NCI-H1105 treated with DMSO at 0.1 percent for 48 hours (cell line): ENCODE measurements at regions not wholly inside any gene's neighbourhood (a gene's known extent, or its start where the extent isn't known, plus 50 kb on each side); places are given as distances from the start of the nearest gene placed in this dataset.

Source experiments
- DNase-seq: peaks from one replicate; lab custom pipeline; 2025; lab: John Stamatoyannopoulos, UW

DNA sequence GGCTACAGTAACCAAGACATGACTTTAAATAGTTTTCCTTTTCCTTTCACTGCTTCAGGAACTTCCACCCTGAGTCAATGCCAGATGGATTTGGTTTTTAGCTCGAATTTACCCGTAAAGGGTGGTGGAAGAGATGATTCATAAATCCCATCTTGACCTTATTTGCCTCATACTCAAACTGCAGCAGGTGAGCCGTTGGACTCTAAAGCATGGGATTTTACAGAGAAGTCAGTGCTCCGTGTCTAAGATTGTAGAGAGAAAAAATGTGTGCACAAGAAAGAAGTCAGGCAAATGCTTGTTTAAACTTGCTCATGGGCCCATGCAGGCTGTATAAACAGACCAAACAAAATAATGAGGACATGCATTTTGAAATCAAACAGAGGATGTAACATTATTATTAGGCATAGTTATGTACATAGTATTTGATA, 369.7 kb upstream of the TRIB2 start:
- DNase-seq = no peak

DNA sequence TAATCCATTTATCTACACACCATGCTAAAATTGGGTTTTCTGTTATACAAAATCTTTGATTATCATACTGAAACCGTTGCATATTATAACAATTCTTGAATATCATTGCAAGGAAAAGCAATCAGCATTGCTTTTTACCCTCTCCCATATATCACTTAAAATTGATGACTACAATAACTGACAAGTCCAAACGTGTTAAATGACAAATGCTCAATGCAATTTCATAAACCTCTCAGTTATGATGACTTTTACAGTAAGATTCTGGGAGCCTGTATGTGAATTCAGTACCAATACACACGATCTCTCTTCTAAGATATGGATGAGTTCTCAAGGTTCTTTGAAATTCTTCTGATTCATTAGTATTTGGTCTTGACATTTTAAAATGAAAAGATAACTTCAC, 368.5 kb upstream of the TRIB2 start:
- DNase-seq = no peak

DNA sequence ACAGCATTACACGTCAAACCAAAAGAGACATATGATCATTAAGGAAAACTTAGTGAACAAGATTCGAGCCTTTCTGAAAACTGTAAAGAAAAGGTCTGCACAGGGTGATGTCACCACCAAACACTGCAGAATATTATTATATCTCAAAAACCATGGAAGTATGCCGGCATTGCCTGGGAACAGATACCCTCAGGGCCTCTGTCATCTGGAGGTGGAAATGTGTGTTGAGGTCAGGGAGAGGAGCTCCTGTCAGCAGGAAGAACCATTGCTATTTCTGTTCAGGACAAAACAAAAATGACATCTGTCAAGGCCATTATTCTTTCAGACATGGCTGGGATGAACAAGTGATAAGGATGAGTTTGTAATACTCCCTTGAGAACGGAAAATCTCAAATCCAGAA, 365.9 kb upstream of the TRIB2 start:
- no peak for DNase-seq

DNA sequence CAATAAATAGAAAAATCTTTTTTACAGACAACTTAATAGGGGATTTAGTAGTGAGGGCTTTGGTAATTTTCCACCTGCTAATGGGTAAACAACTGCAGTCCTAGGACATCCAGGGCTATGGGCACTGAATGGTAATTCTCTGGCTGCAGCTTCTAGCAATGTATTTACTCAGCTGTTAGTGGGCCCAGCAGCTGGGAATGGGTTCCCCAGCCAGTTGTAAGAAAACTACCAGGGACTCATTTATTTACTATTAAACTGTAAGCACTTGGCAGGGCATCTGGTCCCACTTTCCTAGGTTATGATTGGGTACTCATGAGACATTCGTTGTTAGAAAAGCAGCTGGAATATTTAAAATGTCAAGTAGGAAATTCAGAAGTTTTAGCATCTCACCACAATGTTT, 363.8 kb upstream of the TRIB2 start:
- DNase-seq = peak; percentile 89

DNA sequence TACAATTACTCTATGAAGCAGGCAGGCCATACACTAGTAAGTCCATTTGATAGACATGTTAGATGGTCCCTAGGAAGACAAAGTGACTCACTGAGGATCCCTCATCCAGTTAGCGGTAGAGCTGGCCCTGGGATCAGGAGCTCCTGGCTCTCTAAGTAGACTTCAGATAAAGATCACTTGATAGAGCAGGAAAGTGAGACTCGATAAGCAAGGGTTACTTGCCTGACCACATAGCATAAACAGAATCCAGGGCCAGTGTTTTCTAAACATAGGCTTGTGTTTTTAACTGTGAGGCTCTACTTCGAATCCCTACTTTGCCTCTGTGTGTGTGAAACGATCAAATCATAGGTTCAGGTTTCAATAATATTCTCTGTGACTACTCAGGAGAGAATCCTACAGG, 355.2 kb upstream of the TRIB2 start:
- DNase-seq = no peak

DNA sequence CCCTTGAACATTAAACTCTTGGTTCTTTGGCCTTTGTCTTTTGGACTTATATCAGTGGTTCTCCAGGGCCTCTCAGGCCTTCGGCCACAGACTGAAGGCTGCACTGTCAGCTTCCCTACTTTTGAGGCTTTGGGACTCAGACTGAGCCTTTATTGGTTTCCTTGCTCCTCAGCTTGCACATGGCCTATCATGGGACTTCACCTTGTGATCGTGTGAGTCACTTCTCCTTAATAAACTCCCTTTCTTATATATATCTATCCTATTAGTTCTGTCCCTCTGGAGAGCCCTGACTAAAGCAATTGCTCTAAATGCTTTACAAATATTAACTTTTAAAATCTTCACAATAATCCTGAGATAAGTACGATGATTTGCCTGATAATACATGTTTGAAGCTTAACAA, 353.6 kb upstream of the TRIB2 start:
- DNase-seq = no peak

DNA sequence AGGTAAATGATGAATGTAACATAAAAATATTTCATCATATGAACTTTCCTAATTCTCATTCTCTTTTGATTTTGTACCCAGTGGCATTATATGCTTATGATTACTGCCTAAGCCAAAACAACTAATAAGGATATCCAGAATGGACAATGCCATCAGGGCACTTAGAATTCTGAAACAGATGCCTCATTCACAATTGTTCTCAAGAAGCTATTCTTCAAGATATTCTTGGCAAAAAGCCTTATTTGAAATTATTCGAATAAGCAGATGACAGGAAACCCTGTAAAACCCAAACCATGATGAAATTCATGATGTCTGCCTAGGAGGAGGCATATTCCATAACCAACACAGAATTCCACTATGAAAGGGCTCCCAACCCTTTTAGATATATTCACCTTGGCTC, 353.2 kb upstream of the TRIB2 start:
- DNase-seq = no peak

DNA sequence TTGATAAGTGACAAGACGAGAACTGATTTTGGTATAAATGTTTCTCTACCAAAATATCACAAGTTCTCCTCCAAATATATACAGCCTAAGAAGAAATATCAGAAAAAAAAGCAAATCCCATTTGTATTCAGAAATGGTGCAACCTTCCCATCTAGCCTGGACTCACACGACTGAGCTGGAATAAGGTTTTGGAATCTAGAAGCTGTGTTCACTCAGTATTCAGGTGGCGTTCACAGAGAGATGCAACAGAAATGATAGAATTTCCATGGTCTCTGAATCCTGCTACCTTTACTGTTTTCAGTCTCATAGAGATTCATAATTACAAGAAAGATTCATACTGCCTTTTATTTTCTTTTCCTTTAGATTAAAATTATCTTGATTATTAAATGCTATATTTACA, 347.2 kb upstream of the TRIB2 start:
- DNase-seq = no peak

DNA sequence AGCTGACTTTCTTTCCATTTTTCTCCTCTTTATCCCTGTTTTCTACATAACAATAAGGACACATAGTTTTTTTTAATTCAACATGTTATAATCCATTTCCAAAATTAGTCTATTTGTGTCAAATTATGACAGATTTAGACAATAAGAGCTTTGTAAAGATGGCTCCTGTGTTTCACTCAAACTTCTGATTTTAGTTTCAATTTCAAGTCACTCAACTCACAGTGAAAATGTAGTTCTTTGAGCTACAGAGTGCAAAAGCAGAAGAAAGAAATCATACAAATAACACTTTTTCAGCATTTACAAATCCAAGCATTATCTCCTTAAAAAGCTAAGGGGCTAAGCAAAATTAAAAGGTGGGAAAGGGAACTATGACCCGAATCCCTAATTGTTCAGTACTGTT, 340.7 kb upstream of the TRIB2 start:
- DNase-seq = no peak

DNA sequence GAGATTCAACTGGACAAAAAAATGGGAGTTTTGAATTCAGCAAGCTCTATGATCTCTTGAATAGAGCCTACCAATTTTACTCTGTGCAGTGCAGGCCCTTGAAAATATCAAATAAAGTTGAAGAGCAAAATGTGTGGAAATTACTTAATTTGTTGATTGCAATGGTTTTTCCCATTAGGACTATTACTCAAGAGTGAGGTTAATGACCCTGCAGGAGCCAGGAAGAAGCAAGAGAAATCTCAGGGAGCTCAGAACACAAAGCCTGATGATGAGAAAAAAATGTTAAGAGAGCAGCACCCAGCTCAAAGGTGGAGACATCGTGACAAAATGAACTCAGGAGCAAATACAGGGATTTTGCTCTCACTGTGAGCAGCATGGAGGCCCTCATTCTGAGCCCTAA, 337.6 kb upstream of the TRIB2 start:
- no peak for DNase-seq

DNA sequence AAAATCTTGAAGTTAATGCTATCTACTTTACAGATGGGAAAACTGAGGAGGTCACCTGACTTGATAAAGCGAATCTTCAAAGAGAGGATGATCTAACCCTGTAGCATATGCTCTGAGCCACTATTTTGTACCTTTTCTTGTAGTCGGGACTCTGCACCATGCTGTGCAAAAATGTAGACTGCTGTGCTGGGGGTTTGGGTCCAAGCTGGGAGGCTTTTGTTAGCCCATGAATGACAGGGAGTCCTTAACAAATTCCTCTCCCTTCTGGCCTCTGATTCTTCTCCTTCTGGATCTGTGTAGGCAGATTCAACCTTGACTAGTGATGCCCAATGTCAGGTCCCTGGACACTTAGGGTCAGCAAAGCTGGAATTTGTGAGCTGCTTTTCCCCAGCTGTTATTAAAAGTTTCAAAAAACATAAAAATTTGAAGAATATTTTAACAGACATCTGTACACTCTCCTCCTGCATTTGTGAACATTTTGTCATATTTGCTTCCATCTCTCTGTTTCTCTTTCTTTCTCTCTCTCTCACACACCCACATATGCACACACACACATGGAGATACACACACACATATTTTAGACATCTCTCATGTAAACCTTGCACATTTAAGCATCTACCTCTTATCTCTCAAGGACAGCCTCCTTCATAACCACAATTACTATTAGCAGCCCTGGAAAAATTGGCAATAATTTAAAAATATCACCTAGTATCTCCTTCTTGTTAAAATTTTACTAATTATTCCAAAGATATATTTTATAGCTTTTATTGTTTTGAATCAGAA, 335.0 kb upstream of the TRIB2 start:
- no peak for DNase-seq

DNA sequence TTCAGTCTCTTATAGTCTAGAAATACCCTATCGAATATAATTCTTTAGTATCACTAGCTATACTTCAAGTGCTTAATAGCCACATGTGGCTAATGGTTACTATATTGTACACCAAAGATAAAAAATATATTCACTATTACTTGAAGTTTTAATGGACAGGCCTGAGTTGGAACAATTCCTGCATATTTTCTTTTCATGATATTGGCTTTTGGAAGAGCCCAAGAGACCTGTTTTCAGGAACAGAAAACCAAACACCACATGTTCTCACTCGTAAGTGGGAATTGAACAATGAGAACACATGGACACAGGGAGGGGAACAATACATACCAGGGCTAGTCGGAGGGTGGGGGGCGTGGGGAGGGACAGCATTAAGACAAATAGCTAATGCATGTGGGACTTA, 334.4 kb upstream of the TRIB2 start:
- DNase-seq = no peak

DNA sequence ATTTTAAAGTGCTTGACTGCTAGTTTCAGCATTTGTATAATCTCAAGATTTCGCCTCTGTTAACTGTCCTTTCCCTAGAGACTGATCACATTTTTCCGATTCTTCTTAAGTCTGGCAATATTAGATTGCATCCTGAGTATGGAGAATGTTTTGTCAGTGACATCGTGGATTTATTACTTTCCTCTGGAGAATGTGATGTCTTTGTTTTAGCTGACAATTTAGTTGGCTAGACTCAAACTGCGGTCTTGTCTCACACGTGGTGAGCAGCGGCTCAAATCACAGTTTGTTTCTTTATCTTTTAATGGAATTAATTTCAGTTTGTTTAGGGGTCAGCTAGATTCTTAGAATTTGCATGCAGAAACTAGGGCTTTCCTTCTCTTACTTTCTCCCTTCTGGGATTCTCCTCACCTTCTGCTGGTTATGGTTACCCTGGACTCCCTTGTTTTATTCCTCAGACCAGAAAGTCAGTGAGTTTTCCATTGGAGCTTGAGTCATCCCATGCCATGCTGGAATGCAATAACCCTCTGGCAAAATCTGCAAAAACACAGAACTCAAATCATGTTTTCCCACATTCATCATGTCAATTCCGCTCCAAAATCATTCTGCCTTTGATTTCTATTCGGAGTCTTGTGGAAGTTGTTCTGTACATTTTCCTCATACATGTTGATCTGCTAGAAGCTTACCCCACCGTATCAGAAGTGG, 327.2 kb upstream of the TRIB2 start:
- no peak for DNase-seq

DNA sequence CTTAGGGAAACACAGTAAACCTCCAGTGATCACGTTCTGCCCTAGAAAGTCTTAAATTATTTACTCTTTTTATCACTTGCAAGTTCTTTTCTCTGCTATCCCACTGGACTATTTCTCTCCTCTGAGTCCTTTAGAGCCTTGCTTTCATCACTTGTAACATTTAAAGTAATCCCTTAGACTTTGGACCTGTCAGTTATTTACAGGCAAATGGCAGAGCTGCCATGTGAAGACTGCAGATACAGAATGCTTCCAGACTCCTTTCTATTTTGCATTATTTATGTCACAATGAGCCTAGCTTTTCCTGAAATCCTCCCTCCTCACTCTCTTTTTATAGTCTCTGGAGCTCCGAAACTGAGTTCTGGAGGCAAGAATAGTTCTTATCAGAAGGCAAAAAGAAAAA, 325.6 kb upstream of the TRIB2 start:
- no peak for DNase-seq

DNA sequence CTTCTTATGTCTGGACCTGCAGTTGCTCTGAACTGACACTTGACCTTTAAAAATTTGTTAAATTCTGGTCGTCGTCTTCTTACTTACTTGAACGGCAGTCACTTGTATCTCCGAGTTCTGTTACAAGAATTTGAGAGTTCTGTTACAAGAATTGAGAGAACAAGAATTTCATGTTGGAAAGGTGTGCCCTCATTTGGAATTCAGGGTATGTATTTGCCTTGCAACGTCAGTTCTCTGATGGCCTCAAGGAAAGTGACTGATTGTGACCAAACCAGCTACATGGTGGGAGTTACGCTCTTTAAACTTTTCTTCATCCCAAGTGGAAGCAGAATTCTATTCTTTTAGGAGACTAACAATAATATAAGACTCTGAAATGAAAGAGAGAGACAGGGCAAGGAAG, 320.0 kb upstream of the TRIB2 start:
- DNase-seq = no peak

DNA sequence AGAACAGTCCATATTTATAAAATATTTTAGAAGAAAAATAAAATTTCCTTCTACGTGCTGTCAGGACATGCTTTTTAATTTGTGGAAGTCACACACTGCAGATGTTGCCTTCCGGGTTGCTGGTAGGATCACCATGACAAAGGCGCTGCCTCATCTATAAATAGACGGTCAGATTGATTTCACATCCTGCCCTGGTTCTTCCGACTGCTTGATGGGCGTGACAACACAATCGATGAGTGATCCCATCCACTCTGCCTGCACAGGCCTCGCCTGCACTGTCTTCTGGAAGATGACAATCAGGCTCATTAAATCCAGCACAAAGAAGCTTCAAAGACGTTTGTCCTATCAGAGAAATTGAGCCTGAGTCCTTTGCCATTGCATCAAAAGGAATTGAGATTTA, 318.9 kb upstream of the TRIB2 start:
- DNase-seq = no peak

DNA sequence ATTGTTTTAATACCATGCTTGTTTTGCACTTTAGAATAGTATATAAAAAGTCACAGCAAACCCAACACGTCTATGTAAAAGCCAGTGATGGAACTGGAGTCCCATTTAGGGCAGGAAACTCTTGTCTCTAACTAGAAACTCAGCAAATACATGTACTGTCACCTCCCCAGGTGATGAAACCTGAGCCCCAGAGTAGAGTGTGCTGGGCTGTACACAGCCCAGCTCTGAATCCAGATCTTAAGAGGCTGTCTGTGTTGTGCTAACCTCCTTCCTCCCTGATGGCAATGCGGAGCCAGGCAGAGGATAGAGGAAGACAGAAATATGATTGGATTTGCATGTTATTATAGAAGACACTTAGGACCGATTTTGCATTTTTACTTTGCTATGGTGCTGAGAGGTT, 317.5 kb upstream of the TRIB2 start:
- DNase-seq = no peak

DNA sequence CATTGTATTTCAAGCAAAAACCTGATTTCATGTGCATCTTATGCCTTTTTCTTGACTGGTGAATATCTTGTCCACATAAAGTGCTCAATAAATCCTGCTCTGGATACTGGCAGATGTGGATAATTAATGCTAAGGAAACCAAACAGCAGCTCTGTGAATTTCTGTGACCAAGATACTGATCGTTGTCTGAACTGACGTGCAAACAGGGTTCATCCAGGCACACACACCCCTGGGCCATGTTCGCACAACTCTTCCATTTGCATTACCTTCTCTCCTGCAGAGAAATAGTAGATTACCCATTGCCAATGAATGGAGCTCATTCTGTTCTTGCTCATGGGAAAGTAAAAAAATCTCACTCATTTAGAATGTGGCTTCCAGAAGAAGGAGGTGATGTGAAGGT, 316.2 kb upstream of the TRIB2 start:
- no peak for DNase-seq

DNA sequence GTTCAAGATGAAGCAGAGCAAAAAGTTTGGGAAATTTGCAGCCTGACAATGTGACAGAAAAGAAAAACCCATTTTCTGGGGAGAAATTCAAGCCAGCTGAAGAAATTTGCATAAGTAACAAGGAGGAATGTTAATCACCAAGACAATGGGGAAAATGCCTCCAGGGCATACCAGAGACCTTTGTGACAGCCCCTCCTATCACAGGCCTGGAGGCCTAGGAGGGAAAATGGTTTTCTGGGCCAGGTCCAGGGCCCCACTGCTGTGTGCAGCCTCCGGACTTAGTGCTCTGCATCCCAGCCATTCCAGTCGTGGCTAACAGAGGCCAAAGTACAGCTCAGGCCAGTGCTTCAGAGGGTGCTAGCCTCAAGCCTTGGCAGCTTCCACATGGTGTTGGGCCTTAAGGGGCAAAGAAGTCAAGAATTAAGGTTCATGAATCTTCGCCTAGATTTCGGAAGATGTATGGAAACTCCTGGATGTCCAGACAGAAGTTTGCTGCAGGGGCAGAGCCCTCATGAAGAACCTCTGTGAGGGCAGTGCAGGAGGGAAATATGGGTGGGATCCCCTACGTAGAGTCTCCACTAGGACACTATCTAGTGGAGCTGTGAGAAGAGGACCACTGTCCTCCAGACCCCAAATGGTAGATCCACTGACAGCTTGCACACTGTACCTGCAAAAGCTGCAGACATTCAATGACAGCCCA, 314.1 kb upstream of the TRIB2 start:
- no peak for DNase-seq

DNA sequence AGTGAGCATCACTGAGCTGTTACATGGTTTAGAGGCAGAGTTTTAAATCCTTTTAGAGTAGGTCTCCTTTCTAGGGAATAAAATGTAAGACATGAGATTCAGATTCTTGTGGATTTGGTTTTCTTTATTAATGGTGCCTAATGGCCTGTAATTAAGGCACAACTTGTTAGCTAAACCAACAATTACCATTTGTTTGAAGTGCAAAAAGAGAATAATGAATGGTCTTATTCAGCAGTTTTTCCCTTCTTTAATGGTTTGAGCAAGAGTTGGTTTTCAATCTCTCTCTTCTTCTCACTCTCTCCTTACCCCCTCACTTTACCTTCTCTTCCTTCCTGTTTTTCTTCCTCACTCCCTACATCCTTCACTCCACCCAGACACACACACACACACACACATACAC, 312.2 kb upstream of the TRIB2 start:
- no peak for DNase-seq

DNA sequence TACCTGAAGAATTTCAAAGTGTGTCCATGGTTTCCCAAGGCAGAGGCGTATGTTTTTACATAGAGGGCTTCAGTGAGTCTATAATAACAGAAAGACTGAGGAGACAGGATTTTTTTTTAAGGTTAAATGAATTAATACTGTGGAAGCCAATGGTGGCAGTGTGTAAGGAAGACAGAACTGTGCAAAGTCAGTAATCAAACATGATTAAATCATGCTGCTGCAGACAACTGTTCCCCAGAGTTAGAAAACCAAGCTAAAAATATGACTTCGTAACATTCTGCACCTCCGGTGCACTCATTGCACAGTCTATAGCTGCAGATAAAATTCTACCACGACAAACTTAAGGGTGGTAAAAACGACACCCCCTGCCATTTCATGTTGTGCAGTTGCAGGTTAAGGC, 309.6 kb upstream of the TRIB2 start:
- no peak for DNase-seq

DNA sequence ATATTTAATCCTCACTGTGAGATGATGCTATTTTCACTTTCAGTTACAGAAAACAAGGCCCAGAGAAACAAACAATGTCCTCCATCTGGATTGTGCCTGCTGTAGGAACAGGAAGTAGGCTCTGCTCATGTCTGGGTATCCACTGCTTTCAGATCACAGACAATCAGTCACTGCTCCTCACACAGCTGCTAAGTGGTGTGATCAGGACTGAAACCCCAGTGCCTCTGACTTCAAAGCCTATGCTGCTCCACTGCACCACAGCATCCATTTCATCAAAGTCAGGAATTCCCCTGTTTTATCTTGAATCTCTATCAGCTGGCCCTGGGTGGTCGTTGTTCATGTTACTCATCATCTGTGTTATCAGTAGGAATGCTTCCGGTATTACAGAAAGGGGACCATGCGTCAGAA, 303.8 kb upstream of the TRIB2 start:
- DNase-seq = no peak

DNA sequence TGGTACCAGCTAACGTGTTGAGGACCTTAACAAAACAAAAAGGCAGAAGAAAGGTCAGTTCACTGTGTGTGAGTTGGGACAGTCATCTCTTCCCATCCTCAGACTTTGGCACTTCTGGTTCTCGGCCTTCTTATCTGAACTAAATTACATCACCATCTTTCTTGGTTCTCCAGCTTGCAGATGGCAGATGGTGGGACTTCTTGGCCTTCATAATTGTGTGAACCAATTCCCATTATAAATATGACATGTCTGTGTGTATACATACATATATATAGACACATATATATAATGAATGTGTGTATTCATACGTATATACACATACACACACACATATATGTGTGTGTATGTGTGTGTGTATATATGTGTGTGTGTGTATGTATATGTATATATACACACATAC, 301.2 kb upstream of the TRIB2 start:
- no peak for DNase-seq
